Transverse colon (tissue), 4 donors: ENCODE measurements at regions not wholly inside any gene's neighbourhood (a gene's known extent, or its start where the extent isn't known, plus 50 kb on each side); places are given as distances from the start of the nearest gene placed in this dataset.

Experiments used
- DNase-seq: peaks from one replicate; pipeline ENCODE4 v3.0.0-alpha.2; 2019
- H3K27ac ChIP-seq, 4 donors: fragments of 200-600 bp; sonication (generic); 2 replicates each; pipeline ENCODE4 v1.5.1; 2016 to 2018; ENCODE audit warnings: inconsistent platforms in 4 of 4
- H3K27me3 ChIP-seq: fragments of 200-600 bp; sonication (generic); 2 replicates; pipeline ENCODE4 v1.5.1; 2017; ENCODE audit warnings: inconsistent platforms
- H3K36me3 ChIP-seq, 4 donors: fragments of 200-600 bp; sonication (generic); 2 replicates each; pipeline ENCODE4 v1.5.1; 2017 to 2019; ENCODE audit warnings: inconsistent platforms in 4 of 4
- H3K4me1 ChIP-seq, 4 donors: fragments of 200-600 bp; sonication (generic); 2 replicates each; pipeline ENCODE4 v1.5.1; 2017 to 2020; ENCODE audit warnings: inconsistent platforms in 4 of 4
- H3K4me3 ChIP-seq, 4 donors: fragments of 200-600 bp; sonication (generic); 1 replicate in 1 of 4; 2 replicates in 3 of 4; pipeline versions ENCODE4 v1.5.1 to v1.6.1; 2017 to 2019; ENCODE audit warnings: inconsistent platforms in 4 of 4
- H3K9me3 ChIP-seq, 2 donors: fragments of 200-600 bp; sonication (generic); 2 replicates each; pipeline ENCODE4 v1.5.1; 2017 to 2019; ENCODE audit warnings: inconsistent platforms in 2 of 2
- EP300 ChIP-seq: sonication (generic); formaldehyde crosslinking; IDR thresholded peaks from one replicate; pipeline ENCODE4 v1.6.1; 2017; ENCODE audit warnings: antibody characterized with exemption, low read depth
- POLR2A ChIP-seq: fragments of 450-650 bp; IDR thresholded peaks from one replicate; pipeline ENCODE4 v1.6.1; 2016; ENCODE audit warnings: antibody characterized with exemption, mild to moderate bottlenecking, moderate library complexity
- POLR2AphosphoS5 ChIP-seq, 3 donors: sonication (generic); formaldehyde crosslinking; IDR thresholded peaks; one replicate each; pipeline ENCODE4 v1.6.1; 2016; ENCODE audit warnings: antibody characterized with exemption in 3 of 3
- WGBS, 2 donors: methylation state at CpG; one replicate each; pipeline ENCODE4 v1.1.5; 2018; ENCODE audit warnings: low coverage in 1 of 2; 5-methylcytosine and 5-hydroxymethylcytosine counted together
- in situ Hi-C, 4 donors: fragments of 200-750 bp; cut with MboI; loops; one replicate each; pipeline versions ENCODE4 v1.15.0 to v1.15.1; 2017; ENCODE audit warnings: low sequenced_read_pairs in 3 of 4, low pct_ligation_motif_present in 1 of 4, low pct_unique_long_range_greater_than_20kb in 1 of 4
- intact Hi-C: fragments of 100-400 bp; cut with DNase I; formaldehyde crosslinking; loops from one replicate; pipeline ENCODE4 v1.15.1; 2023; ENCODE audit warnings: low total_unique reads
- TF ChIP-seq, protein P1 (sequence below), 5 experiments: fragments of 200-600 bp in 3 of 5; fragments of 450-650 bp in 2 of 5; sonication (generic) in 3 of 5; IDR thresholded peaks; 1 replicate in 2 of 5; 2 replicates in 3 of 5; pipeline ENCODE4 v1.5.1; 2016 to 2017; ENCODE audit warnings: antibody characterized with exemption in 5 of 5, inconsistent platforms in 3 of 5, mild to moderate bottlenecking in 2 of 5, moderate library complexity in 1 of 5

DNA sequence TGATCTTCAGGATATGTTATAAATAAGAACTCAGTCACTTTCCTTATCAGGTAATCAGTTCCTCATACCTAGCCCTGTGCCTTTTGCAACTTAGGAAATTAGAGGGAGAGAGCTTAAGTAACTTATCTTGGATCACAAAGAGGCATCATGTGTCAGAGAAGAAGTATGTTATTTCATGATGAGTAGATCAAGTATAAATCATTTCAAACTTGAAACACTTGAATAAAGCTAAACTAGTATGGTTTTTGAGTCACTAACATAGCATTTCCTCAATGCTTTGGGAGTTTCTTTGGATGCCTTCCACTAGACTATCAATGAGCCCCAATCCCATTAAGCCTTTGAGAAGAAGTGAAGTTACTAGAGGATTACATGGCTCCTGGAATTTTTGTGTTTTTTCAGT, 102.6 kb upstream of the TNFAIP3 start:
- H3K4me1 ChIP-seq, result peaks cover 0 to 8% (median 0%) of the 10 kb centered on the region in 4 donors
- peaks cover 0 to 4% of the 10 kb centered on the region in 2 donors for H3K9me3 ChIP-seq
- in situ Hi-C loops (no loop called here), intact Hi-C loops (no loop called here)
- H3K36me3 ChIP-seq, result no peaks in the 10 kb centered on the region
- no peak overlapping the region for H3K4me3 ChIP-seq
- TF ChIP-seq EP300 (no peak), POLR2AphosphoS5 (IDR thresholded peaks at IDR 0.05) (no peak), POLR2A (no peak)
- TF ChIP-seq, protein P1, sequence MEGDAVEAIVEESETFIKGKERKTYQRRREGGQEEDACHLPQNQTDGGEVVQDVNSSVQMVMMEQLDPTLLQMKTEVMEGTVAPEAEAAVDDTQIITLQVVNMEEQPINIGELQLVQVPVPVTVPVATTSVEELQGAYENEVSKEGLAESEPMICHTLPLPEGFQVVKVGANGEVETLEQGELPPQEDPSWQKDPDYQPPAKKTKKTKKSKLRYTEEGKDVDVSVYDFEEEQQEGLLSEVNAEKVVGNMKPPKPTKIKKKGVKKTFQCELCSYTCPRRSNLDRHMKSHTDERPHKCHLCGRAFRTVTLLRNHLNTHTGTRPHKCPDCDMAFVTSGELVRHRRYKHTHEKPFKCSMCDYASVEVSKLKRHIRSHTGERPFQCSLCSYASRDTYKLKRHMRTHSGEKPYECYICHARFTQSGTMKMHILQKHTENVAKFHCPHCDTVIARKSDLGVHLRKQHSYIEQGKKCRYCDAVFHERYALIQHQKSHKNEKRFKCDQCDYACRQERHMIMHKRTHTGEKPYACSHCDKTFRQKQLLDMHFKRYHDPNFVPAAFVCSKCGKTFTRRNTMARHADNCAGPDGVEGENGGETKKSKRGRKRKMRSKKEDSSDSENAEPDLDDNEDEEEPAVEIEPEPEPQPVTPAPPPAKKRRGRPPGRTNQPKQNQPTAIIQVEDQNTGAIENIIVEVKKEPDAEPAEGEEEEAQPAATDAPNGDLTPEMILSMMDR (IDR thresholded peaks at IDR 0.05), result no peak
- DNase-seq, result no peak
- H3K27me3 ChIP-seq, result no peaks in the 10 kb centered on the region
- H3K27ac ChIP-seq, result no peak overlapping the region

DNA sequence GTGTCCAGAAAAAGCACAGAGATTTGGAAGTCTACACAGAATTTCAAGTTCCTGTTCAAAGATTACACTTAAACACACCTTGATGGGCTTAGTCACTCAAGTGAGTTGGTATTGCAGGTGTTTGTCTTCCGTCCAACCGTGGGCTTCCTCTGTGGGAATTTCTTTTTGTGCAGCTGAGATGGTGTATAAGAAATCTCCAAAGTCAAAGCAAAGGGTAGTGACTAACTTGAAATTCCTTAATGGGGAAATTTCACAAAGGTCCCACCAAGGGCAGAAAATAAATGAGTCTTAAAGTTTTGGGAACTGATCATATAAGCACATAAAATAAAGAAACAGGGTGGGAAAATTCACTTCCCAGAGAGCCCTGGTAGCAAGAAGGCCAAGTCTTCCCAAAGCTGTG, 102.0 kb upstream of the TNFAIP3 start:
- H3K9me3 ChIP-seq, result peaks cover 0 to 4% of the 10 kb centered on the region in 2 donors
- WGBS, 2 donors, result 81 to 100% methylated on average over 2 of the region's 2 CpGs
- DNase-seq, result no peak
- in situ Hi-C loops, result no loop called here
- no peaks in the 10 kb centered on the region for H3K27me3 ChIP-seq
- H3K4me3 ChIP-seq, result no peak overlapping the region
- no peaks in the 10 kb centered on the region for H3K36me3 ChIP-seq
- intact Hi-C loops, result no loop called here
- no peak overlapping the region for H3K27ac ChIP-seq
- H3K4me1 ChIP-seq, result peaks cover 0 to 8% (median 0%) of the 10 kb centered on the region in 4 donors
- no peak for TF ChIP-seq POLR2AphosphoS5 (IDR thresholded peaks at IDR 0.05)
- no peak for TF ChIP-seq EP300
- TF ChIP-seq, protein P1 (IDR thresholded peaks at IDR 0.05), result no peak
- no peak for TF ChIP-seq POLR2A

DNA sequence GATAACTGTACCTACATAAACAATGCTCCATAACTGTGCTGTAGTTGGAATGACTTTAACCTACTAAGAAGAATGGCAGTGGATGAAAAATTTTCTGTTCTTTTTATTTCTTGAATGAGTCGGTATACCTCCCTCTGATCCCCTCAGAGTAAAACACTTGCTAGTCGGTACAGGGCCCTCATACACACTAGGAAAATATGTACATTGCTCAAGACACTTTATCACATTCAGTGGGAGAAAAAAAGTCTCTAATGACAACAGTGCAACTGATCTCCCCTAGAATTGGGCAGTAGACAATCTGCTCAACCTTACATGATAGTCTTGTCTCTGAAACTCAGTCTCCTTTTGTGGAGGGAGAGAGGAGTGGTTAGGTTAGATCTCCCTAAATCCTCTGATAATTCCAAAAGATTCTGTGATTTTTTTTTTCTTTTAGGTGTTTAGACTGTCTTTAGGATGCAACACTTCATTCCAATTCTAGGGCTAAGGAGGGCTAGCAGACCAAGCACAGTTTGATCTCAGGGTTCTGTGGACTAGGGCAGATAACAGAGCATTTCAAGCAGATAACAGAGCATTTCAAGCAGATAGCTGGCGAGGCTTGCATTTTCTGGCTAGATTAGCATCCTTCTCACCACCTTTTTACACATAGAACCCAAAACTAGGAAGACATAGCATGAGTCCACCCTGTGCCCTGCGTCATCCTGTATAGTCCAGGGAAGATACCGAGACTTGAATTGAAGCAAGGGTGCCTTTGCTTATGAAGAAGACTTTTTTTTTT, 100.3 kb upstream of the TNFAIP3 start:
- Histone ChIP-seq H3K4me1 (peaks cover 0 to 8% (median 0%) of the 10 kb centered on the region in 4 donors), H3K4me3 (no peak overlapping the region), H3K36me3 (no peaks in the 10 kb centered on the region), H3K27ac (no peak overlapping the region), H3K27me3 (no peaks in the 10 kb centered on the region), H3K9me3 (peaks cover 0 to 4% of the 10 kb centered on the region in 2 donors)
- WGBS, 2 donors, result 98 to 100% methylated on average over 2 to 5 of the region's 5 CpGs
- in situ Hi-C loops, result no loop called here
- TF ChIP-seq EP300 (no peak), POLR2A (no peak), POLR2AphosphoS5 (IDR thresholded peaks at IDR 0.05) (no peak)
- TF ChIP-seq, protein P1 (IDR thresholded peaks at IDR 0.05), result no peak
- DNase-seq, result no peak
- intact Hi-C loops, result no loop called here

DNA sequence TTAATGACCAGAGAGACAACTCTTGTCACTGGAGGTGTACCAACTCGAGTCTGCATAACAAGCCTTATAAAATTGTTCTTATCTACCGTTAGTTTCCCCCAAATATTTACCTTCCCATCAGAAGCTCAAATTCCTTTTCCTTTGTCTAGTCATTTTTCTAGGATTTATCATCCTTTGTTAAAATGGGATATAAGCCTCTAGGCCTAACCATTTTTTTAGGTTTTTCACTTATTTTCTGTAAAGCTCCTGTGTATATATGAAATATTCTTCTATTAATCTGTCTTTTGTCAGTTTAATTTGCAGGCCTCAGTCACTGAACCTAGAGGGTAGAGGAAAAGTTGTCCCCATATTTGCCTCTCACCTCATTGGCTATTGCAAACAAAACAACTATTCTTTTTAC, 99.6 kb upstream of the TNFAIP3 start:
- DNase-seq, result no peak
- TF ChIP-seq, protein P1 (IDR thresholded peaks at IDR 0.05), result no peak
- TF ChIP-seq EP300 (no peak), POLR2A (no peak), POLR2AphosphoS5 (IDR thresholded peaks at IDR 0.05) (no peak)
- WGBS, 2 donors, result 69 to 88% methylated on average over 2 of the region's 2 CpGs
- Histone ChIP-seq H3K9me3 (peaks cover 0 to 4% of the 10 kb centered on the region in 2 donors), H3K4me1 (peaks cover 0 to 8% (median 0%) of the 10 kb centered on the region in 4 donors), H3K36me3 (no peaks in the 10 kb centered on the region), H3K27me3 (no peaks in the 10 kb centered on the region), H3K4me3 (no peak overlapping the region), H3K27ac (peak overlapping the region in 2 of 4 donors; percentile 7 to 51)
- in situ Hi-C loops, result no loop called here
- intact Hi-C loops, result no loop called here
